NB4 (cell line): ENCODE measurements at regions not wholly inside any gene's neighbourhood (a gene's known extent, or its start where the extent isn't known, plus 50 kb on each side); places are given as distances from the start of the nearest gene placed in this dataset.

Source experiments
- POLR2A ChIP-seq: IDR thresholded peaks from 2 replicates; pipeline ENCODE4 v1.6.1; 2011; ENCODE audit warnings: mild to moderate bottlenecking; ENCODE audit not compliant: insufficient read length; ENCODE audit errors: extremely low read depth
- TF ChIP-seq, protein P1 (sequence below): IDR thresholded peaks from one replicate; pipeline ENCODE4 v1.5.1; 2012; ENCODE audit warnings: low read depth, low read length

DNA sequence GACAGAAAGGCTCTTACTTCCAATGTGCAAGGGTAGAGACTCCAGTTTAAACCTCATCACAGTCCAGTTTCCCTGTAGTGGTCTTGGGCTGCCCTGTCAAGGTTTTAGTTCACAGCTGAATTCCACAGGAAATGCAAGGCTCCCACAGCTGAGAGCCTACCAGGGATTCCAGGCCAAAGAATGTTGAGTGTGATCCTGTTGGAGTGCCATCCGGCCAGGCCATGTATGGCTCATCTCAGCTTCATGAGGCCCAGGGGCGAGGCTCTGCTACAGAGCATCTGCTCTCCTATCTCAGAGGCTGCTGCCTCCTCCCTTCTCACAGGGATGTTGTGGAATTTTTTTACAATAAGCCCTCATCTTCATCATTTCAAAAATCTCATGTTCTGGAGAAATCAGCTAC lies 239.8 kb upstream of the CCL2 start:
- TF ChIP-seq, protein P1, sequence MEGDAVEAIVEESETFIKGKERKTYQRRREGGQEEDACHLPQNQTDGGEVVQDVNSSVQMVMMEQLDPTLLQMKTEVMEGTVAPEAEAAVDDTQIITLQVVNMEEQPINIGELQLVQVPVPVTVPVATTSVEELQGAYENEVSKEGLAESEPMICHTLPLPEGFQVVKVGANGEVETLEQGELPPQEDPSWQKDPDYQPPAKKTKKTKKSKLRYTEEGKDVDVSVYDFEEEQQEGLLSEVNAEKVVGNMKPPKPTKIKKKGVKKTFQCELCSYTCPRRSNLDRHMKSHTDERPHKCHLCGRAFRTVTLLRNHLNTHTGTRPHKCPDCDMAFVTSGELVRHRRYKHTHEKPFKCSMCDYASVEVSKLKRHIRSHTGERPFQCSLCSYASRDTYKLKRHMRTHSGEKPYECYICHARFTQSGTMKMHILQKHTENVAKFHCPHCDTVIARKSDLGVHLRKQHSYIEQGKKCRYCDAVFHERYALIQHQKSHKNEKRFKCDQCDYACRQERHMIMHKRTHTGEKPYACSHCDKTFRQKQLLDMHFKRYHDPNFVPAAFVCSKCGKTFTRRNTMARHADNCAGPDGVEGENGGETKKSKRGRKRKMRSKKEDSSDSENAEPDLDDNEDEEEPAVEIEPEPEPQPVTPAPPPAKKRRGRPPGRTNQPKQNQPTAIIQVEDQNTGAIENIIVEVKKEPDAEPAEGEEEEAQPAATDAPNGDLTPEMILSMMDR, result no peak
- TF ChIP-seq POLR2A, result no peak
